IPS-15b (cell line): ENCODE measurements at regions not wholly inside any gene's neighbourhood (a gene's known extent, or its start where the extent isn't known, plus 50 kb on each side); places are given as distances from the start of the nearest gene placed in this dataset.

ENCODE experiments used
- H3K27me3 ChIP-seq: one replicate; pipeline ENCODE4 v1.6.1; 2013; ENCODE audit warnings: low read length; ENCODE audit not compliant: control insufficient read depth, insufficient read depth
- H3K36me3 ChIP-seq: one replicate; pipeline ENCODE4 v1.6.1; 2013; ENCODE audit warnings: low read length; ENCODE audit not compliant: control insufficient read depth, insufficient read depth
- H3K4me1 ChIP-seq: one replicate; pipeline ENCODE4 v1.6.1; 2013; ENCODE audit warnings: mild to moderate bottlenecking, low read length; ENCODE audit not compliant: control insufficient read depth, insufficient read depth
- H3K4me3 ChIP-seq: one replicate; pipeline ENCODE4 v1.5.1; 2013; ENCODE audit warnings: low read depth, low read length
- H3K9ac ChIP-seq: one replicate; pipeline ENCODE4 v1.6.1; 2013; ENCODE audit warnings: low read depth, mild to moderate bottlenecking, low read length
- H3K9me3 ChIP-seq: one replicate; pipeline ENCODE4 v1.6.1; 2013; ENCODE audit warnings: mild to moderate bottlenecking, low read length; ENCODE audit not compliant: control insufficient read depth, insufficient read depth

GRCh38 chr1:2860476-2861142, 59.1 kb upstream of the TTC34 start:
- Histone ChIP-seq H3K4me1 (no peaks in the 10 kb centered on the region), H3K9me3 (peaks cover 8% of the 10 kb centered on the region), H3K4me3 (no peak overlapping the region), H3K9ac (no peak overlapping the region), H3K36me3 (no peaks in the 10 kb centered on the region), H3K27me3 (no peaks in the 10 kb centered on the region)

- Histone ChIP-seq H3K36me3 (no peaks in the 10 kb centered on the region), H3K4me1 (no peaks in the 10 kb centered on the region), H3K27me3 (no peaks in the 10 kb centered on the region), H3K9ac (no peak overlapping the region), H3K9me3 (peaks cover 8% of the 10 kb centered on the region), H3K4me3 (no peak overlapping the region)
These were observed 59.9 kb upstream of the TTC34 start for GRCh38 chr1:2861143-2861987.

- peaks cover 8% of the 10 kb centered on the region for H3K9me3 ChIP-seq
- H3K4me3 ChIP-seq: no peak overlapping the region
- no peaks in the 10 kb centered on the region for H3K4me1 ChIP-seq
- H3K9ac ChIP-seq: no peak overlapping the region
- no peaks in the 10 kb centered on the region for H3K36me3 ChIP-seq
- H3K27me3 ChIP-seq: no peaks in the 10 kb centered on the region
These were observed 60.7 kb upstream of the TTC34 start for GRCh38 chr1:2861988-2862813.

- Histone ChIP-seq H3K4me3 (no peak overlapping the region), H3K27me3 (no peaks in the 10 kb centered on the region), H3K9ac (no peak overlapping the region), H3K36me3 (no peaks in the 10 kb centered on the region), H3K4me1 (no peaks in the 10 kb centered on the region), H3K9me3 (peaks cover 8% of the 10 kb centered on the region)
These were observed 61.5 kb upstream of the TTC34 start for GRCh38 chr1:2862814-2863647.

GRCh38 chr1:2863648-2863963, 62.1 kb upstream of the TTC34 start:
- H3K9ac ChIP-seq: no peak overlapping the region
- H3K36me3 ChIP-seq: no peaks in the 10 kb centered on the region
- no peaks in the 10 kb centered on the region for H3K4me1 ChIP-seq
- H3K4me3 ChIP-seq: no peak overlapping the region
- peaks cover 4% of the 10 kb centered on the region for H3K9me3 ChIP-seq
- no peaks in the 10 kb centered on the region for H3K27me3 ChIP-seq

- no peak overlapping the region for H3K4me3 ChIP-seq
- no peaks in the 10 kb centered on the region for H3K27me3 ChIP-seq
- H3K9ac ChIP-seq: no peak overlapping the region
- peaks cover 3% of the 10 kb centered on the region for H3K9me3 ChIP-seq
- H3K36me3 ChIP-seq: no peaks in the 10 kb centered on the region
- H3K4me1 ChIP-seq: no peaks in the 10 kb centered on the region
These were observed 62.9 kb upstream of the TTC34 start for GRCh38 chr1:2864203-2864905.

- Histone ChIP-seq H3K9ac (no peak overlapping the region), H3K27me3 (no peaks in the 10 kb centered on the region), H3K4me1 (no peaks in the 10 kb centered on the region), H3K9me3 (peaks cover 2% of the 10 kb centered on the region), H3K36me3 (no peaks in the 10 kb centered on the region), H3K4me3 (no peak overlapping the region)
These were observed 63.5 kb upstream of the TTC34 start for GRCh38 chr1:2865000-2865399.

- Histone ChIP-seq H3K4me1 (no peaks in the 10 kb centered on the region), H3K36me3 (no peaks in the 10 kb centered on the region), H3K4me3 (no peak overlapping the region), H3K9ac (no peak overlapping the region), H3K27me3 (no peaks in the 10 kb centered on the region), H3K9me3 (peaks cover 2% of the 10 kb centered on the region)
These were observed 64.3 kb upstream of the TTC34 start for GRCh38 chr1:2865571-2866421.

GRCh38 chr1:2866422-2867086, 65.1 kb upstream of the TTC34 start:
- Histone ChIP-seq H3K9me3 (peaks cover 6% of the 10 kb centered on the region), H3K27me3 (no peaks in the 10 kb centered on the region), H3K4me1 (no peaks in the 10 kb centered on the region), H3K9ac (no peak overlapping the region), H3K4me3 (no peak overlapping the region), H3K36me3 (no peaks in the 10 kb centered on the region)

- Histone ChIP-seq H3K27me3 (no peaks in the 10 kb centered on the region), H3K36me3 (no peaks in the 10 kb centered on the region), H3K9ac (no peak overlapping the region), H3K4me1 (no peaks in the 10 kb centered on the region), H3K4me3 (no peak overlapping the region), H3K9me3 (peaks cover 6% of the 10 kb centered on the region)
These were observed 65.6 kb upstream of the TTC34 start for GRCh38 chr1:2867087-2867425.
